IPS-11a (cell line): ENCODE measurements at regions not wholly inside any gene's neighbourhood (a gene's known extent, or its start where the extent isn't known, plus 50 kb on each side); places are given as distances from the start of the nearest gene placed in this dataset.
"Not testable (repeated sequence)": the region's sequence is repeated elsewhere in the genome, so short reads cannot be mapped to it uniquely, and the experiment has no call there.

Experiments
- H3K4me3 ChIP-seq: one replicate; pipeline ENCODE4 v1.5.1; 2013; ENCODE audit warnings: low read depth, low read length, control low read depth

DNA sequence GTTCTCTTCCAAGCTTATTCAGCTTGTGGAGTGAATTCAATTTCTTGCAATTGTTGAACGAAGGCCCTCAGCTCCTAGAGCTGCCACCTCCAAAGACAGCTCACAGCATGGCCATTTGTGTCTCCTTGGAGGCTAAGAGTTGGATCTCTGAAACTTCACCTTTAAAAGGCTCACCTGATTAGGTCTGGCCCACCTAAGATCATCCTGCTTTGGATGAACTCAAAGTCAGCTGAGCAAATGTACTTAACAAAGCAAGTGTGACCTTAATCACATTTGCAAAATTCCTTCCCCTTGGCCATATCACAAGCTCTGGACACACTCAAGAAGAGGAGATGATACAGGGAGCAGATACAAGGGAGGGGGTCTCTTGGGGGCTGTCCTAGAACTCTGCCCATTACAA is 67.8 kb upstream of the EEF2KMT start:
- H3K4me3 ChIP-seq: not testable (repeated sequence)

DNA sequence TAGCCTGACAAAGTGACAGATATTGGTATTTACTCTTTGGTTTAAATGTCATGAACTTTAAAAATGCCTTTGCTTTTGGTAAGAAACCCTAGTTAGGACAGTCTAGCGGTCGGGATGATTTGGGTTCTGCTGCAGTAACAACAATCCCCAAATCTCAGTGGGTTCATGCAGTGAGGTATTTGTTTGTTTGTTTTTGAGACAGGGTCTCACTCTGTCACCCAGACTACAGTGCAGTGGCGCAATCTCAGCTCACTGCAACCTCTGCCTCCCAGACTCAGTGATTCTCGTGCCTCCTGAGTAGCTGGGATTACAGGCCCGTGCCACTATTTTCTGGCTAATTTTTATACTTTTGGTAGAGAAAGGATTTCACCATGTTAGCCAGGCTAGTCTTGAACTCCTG is 65.2 kb upstream of the EEF2KMT start:
- not testable (repeated sequence) for H3K4me3 ChIP-seq

DNA sequence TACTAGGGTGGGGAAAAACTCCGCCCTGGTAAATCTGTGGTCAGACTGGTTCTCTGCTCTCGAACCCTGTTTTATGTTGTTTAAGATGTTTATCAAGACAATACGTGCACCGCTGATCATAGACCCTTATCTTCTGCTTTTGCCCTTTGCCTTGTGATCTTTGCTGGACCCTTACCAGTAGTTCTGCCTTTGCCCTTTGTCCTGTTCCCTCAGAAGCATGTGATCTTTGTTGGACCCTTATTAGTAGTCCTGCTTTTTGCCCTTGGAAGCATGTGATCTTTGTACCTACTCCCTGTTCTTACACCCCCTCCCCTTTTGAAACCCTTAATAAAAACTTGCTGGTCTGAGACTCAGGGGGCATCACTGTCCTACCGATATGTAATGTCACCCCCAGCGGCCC is 64.3 kb upstream of the EEF2KMT start:
- H3K4me3 ChIP-seq: not testable (repeated sequence)

- H3K4me3 ChIP-seq: not testable (repeated sequence)
These were observed 62.4 kb upstream of the EEF2KMT start for GRCh38 chr16:5160010-5160409.

GRCh38 chr16:5159537-5159936 is 61.9 kb upstream of the EEF2KMT start:
- H3K4me3 ChIP-seq: not testable (repeated sequence)

GRCh38 chr16:5158494-5158893 is 60.9 kb upstream of the EEF2KMT start:
- H3K4me3 ChIP-seq: no peak overlapping the region

GRCh38 chr16:5156486-5156885 is 58.9 kb upstream of the EEF2KMT start:
- H3K4me3 ChIP-seq: not testable (repeated sequence)

DNA sequence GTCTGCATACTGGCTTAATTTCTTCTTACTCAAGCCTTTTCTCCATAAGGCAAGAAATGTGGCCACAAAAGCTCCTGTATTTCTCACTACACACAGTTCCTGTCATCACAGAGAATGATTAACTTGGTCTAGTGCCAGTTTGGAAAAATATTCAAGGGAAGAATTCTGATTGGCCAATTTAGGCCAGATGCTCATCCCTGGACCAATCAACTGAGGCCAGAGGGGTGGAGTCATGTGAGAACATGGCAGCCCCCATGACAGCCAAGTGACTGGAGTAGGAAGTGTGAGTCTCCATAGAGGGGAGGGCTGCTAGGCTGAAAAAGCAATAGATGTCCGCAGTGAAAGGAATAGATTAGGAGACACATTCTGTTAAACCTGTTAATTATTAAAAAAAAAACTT is 56.4 kb upstream of the EEF2KMT start:
- H3K4me3 ChIP-seq: not testable (repeated sequence)

DNA sequence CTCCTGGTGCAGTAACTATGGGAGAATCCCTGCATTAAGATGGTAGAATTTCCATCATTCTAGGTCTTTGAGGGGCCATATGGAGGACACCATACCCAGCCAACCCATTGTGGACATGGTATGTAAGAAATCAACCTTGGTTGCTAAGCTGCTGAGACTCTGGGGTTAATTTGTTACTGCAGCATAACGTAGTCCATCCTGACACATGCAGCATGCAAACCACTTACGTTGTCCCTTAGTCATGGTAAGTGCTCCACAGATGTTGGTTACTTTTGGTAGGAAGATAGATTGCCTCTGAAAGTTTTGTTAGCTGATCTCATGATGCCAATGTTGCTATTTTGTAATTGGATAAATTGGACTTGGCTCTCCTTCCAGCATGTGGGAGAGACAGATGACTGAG is 53.8 kb upstream of the EEF2KMT start:
- not testable (repeated sequence) for H3K4me3 ChIP-seq
